GM21515 (cell line): ENCODE measurements at regions not wholly inside any gene's neighbourhood (a gene's known extent, or its start where the extent isn't known, plus 50 kb on each side); places are given as distances from the start of the nearest gene placed in this dataset.
"Not testable (repeated sequence)": the region's sequence is repeated elsewhere in the genome, so short reads cannot be mapped to it uniquely, and the experiment has no call there.

Experiments
- ATAC-seq: cut with Tn5 transposase; IDR thresholded peaks from one replicate; pipeline ENCODE4 v1.9.1; 2021; ENCODE audit not compliant: unreplicated experiment

GRCh38 chr9:6160579-6160978 is 55.0 kb upstream of the IL33 start:
- ATAC-seq: no peak

GRCh38 chr9:6153425-6153824 is 62.2 kb upstream of the IL33 start:
- no peak for ATAC-seq

DNA sequence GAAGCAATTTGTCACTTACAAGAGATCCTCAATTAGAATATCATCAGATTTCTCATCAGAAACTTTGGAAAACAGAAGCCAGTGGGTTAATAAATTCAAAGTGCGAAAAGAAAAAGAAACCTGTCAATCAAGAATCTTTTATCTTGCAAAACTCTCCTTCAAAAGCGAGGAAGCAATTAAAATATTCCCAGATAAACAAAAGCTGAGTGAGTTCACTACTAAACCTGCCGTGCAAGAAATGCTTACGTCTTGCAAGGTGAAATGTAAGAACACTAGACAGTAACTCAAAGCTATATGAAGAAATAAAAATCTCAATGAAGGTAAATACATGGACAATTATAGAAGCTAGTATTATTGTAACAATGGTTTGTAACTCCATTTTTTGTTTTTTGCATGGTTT is 62.8 kb upstream of the IL33 start:
- ATAC-seq: no peak

- no peak for ATAC-seq
Measured at GRCh38 chr9:6150483-6150882, 65.1 kb upstream of the IL33 start.

GRCh38 chr9:6149315-6149714 is 66.3 kb upstream of the IL33 start:
- no peak for ATAC-seq

GRCh38 chr9:6147846-6148245 is 67.8 kb upstream of the IL33 start:
- no peak for ATAC-seq

DNA sequence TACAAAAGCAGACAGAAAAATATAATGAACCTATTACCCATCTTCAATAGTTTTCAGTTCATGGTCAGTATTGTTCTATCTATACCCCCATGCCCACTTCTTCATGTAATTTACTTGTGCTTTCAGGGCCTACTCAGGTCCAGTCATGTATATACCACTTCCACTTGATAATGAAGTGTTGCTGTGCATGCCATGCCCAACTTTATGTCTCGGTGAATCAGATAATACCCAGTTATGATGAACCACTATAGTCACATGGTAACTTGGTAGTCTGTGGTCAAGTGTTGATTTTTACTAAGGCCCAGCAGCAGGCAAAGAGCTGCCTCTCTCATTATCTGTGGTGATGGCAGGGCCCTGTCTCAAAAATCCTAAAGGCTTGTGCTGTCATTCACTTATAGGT is 70.7 kb upstream of the IL33 start:
- ATAC-seq: no peak

- no peak for ATAC-seq
Measured at GRCh38 chr9:6142799-6143454, 72.7 kb upstream of the IL33 start.

DNA sequence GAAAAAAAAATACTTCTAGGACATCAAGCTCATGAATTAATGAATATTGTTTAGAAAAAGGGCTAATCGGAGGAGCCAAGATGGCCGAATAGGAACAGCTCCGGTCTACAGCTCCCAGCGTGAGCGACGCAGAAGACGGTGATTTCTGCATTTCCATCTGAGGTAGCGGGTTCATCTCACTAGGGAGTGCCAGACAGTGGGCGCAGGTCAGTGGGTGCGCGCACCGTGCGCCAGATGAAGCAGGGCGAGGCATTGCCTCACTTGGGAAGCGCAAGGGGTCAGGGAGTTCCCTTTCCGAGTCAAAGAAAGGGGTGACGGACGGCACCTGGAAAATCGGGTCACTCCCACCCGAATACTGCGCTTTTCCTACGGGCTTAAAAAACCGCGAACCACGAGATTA is 79.8 kb upstream of the IL33 start:
- not testable (repeated sequence) for ATAC-seq

DNA sequence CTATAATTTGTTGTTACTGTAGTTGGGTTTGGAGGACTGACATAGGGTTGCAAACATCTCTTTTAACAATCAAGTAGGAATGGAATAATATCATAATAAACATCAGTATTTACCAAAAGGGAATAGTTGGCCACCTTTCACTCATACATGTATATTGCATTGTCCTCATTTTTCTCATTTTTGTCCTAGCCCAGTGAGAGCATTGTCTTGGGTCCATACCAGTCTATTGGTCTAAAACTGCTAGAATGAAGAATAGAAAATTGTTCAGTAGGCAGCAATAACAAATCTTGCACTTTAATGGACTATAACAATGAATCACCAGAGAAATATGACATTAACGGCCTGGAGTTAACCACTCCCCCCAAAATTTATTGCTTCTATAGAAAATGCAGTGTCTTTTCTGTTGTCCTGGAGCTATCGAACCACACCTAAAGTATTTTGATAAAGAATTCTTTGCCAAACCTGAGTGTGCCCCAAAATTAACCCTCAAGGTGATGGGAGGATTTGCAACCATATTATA is 80.9 kb upstream of the IL33 start:
- no peak for ATAC-seq

GRCh38 chr9:6133346-6134063 is 82.1 kb upstream of the IL33 start:
- ATAC-seq: peak; percentile 89

DNA sequence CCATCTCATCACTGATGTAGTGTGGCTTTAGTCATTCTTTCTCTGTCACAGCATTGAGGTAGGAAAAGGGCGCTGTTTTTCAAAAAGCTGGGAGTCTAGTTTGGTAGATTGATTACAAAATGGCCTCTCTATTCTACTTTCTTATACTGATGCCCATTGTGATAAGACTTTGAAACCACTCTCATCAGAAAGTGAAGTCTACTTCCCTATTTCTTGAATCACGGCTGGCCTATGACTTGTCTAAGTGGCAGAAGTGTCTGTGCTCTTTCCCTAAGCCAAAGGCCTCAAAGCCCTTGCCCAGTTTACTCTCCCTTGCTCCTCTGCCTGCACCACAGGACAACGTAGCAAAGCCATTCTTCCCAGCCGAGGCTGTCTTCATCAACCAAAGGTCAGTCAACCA is 83.0 kb upstream of the IL33 start:
- no peak for ATAC-seq

- ATAC-seq: no peak
Measured at GRCh38 chr9:6128030-6128429, 87.6 kb upstream of the IL33 start.

GRCh38 chr9:6126377-6126776 is 89.2 kb upstream of the IL33 start:
- ATAC-seq: no peak

- no peak for ATAC-seq
Measured at GRCh38 chr9:6123416-6123815, 92.2 kb upstream of the IL33 start.

DNA sequence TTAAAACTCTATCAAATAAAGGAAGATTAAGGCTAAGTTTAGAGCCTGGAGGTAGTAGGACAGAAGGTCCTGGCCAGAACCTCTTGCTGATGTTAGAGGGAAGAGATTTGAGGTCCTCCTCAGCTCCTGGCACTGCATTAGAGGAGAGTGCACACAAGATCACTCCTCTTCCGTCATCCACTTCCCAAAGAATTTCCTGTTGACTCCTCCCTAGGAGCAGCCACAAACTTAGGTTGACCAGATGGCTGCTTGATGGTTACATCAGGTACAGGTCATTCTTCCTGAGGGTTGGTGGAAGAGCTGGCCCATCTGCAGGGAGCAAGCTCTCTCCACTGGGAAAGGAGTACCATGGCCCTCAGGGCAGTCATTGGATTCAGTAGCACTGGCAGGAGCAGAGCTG is 93.9 kb upstream of the IL33 start:
- ATAC-seq: no peak

GRCh38 chr9:6114424-6114823 is 99.0 kb upstream of the RANBP6 start:
- ATAC-seq: no peak

- ATAC-seq: no peak
Measured at GRCh38 chr9:6113819-6114218, 98.4 kb upstream of the RANBP6 start.

DNA sequence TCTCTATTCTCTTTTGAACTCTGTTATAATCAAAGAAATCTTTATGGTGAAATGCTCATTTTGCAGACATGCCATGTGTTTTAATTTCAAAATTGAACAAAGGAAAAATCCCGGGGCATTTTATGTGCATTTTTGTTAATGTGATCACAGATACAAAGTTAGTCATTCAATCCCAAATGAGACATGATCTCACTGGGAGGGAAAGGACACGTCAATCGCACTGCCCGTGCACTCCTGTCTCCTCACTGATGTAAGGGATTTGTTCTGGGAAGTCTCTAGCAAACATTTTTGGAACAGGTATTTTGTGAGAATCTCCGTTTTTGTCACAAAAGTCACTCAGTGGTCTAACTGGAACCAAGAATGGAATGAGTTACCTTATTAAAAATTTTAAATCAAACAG is 97.9 kb upstream of the RANBP6 start:
- ATAC-seq: no peak

DNA sequence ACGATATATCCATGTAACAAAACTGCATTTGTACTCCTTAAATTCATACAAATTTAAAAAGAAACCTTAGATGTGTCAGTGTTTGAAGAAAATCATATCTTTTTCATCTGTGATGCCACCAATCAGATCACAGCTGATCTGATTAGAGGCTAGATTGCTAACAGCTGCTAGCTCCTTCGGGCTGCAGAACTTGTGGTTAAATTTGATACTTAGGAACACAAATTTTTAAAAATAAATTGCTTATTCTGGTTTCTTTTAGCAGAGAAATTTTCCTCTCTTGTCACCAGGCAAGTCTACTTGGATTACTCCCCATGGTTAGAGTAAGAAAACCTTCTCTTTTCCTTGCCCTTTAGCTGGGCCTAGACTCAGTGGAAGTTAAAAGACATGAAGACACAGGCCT is 94.6 kb upstream of the RANBP6 start:
- no peak for ATAC-seq

DNA sequence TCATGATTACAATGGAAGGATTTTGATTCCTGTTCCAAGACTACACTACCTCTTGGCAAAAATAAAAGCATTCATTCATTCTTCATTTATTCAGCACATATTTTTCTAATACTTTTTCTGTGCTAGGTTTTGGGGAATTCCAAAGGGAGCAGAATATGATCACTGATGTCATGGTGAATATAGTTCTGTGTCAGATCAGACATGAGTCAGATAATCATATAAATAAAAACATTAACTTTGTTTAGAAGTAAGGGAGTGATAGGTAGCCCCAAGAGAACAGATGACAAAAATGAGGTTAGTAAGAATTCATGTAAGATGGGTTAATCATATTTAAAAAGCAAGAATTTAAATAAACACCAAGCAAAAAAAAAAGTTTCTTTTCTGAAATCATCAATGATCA is 94.1 kb upstream of the RANBP6 start:
- no peak for ATAC-seq

GRCh38 chr9:6106711-6107339 is 91.4 kb upstream of the RANBP6 start:
- peak; percentile 81 for ATAC-seq
